SK-N-SH (cell line): ENCODE measurements at regions not wholly inside any gene's neighbourhood (a gene's known extent, or its start where the extent isn't known, plus 50 kb on each side); places are given as distances from the start of the nearest gene placed in this dataset.

ENCODE experiments used
- CHD2 ChIP-seq: fragments of 150-350 bp; IDR thresholded peaks from 2 replicates; pipeline ENCODE4 v1.6.1; 2018; ENCODE audit warnings: low read length; ENCODE audit not compliant: partially characterized antibody
- POLR2AphosphoS5 ChIP-seq: IDR thresholded peaks from 2 replicates; pipeline ENCODE4 v1.6.1; 2012; ENCODE audit warnings: low read depth, low read length
- USF2 ChIP-seq: fragments of 150-350 bp; IDR thresholded peaks from 2 replicates; pipeline ENCODE4 v1.6.1; 2017; ENCODE audit warnings: antibody characterized with exemption, low read length, low read depth, borderline replicate concordance
- ZBTB33 ChIP-seq: IDR thresholded peaks from 2 replicates; pipeline ENCODE4 v1.4.0; 2012; ENCODE audit warnings: low read depth, borderline replicate concordance
- TF ChIP-seq, protein P1 (sequence below): fragments of 200-600 bp; sonication (generic); IDR thresholded peaks from 2 replicates; pipeline ENCODE4 v1.6.1; 2017; ENCODE audit warnings: antibody characterized with exemption, mild to moderate bottlenecking, moderate library complexity

DNA sequence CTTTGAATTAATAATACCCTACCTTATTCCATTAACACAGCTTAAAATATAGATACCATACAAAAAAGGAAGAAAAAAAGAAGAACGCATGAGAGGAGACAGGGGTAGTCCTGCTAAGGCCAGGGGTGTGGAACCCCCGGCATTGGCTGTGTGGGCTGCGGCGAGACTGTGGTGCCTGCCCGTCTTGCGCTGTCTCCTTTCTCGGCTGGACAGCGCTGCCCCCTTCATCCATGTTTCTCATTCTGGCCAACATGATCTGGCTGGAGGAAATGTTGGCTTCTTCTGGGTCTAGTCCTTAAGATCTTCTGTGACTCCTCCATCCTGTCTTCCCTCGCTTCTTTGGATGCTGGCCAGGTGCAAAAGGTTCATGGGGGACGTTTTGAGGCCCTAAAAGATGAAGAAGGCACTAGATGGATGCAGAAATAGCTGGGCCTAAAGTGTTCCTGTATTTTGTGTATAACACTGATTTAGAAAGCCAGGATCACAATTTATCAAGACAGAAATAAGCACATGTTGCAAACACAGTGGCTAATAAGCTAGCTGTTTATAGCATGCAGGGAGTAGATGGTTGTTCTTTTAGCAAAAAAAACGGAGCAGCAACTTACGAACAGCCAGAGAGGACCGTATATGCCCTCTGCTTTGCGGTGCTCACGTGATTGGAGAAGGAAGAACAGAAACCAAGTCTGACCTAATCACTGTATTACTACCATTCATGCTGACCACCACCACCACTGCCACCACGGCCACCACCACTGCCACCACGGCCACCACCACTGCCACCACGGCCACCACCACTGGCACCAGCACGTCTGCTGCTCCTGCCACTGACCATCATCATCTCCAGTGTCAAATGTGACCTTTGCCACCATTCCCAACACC, 71.7 kb upstream of the ASB18 start:
- TF ChIP-seq CHD2, result no peak
- TF ChIP-seq POLR2AphosphoS5, result no peak
- TF ChIP-seq, protein P1, sequence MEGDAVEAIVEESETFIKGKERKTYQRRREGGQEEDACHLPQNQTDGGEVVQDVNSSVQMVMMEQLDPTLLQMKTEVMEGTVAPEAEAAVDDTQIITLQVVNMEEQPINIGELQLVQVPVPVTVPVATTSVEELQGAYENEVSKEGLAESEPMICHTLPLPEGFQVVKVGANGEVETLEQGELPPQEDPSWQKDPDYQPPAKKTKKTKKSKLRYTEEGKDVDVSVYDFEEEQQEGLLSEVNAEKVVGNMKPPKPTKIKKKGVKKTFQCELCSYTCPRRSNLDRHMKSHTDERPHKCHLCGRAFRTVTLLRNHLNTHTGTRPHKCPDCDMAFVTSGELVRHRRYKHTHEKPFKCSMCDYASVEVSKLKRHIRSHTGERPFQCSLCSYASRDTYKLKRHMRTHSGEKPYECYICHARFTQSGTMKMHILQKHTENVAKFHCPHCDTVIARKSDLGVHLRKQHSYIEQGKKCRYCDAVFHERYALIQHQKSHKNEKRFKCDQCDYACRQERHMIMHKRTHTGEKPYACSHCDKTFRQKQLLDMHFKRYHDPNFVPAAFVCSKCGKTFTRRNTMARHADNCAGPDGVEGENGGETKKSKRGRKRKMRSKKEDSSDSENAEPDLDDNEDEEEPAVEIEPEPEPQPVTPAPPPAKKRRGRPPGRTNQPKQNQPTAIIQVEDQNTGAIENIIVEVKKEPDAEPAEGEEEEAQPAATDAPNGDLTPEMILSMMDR, result no peak
- TF ChIP-seq USF2, result no peak
- no peak for TF ChIP-seq ZBTB33
